Suppressor macrophage (primary cell): ENCODE measurements at regions not wholly inside any gene's neighbourhood (a gene's known extent, or its start where the extent isn't known, plus 50 kb on each side); places are given as distances from the start of the nearest gene placed in this dataset.

Experiments used
- DNase-seq, 4 experiments: peaks; one replicate each; pipeline ENCODE4 v3.0.0-alpha.2; 2020 to 2022

GRCh38 chrX:108811891-108812290, 75.5 kb upstream of the IRS4 start:
- DNase-seq = no peak

GRCh38 chrX:108795240-108795639, 58.9 kb upstream of the IRS4 start:
- DNase-seq = no peak
